ENCODE measurements at regions not wholly inside any gene's neighbourhood (a gene's known extent, or its start where the extent isn't known, plus 50 kb on each side); places are given as distances from the start of the nearest gene placed in this dataset.

DNA sequence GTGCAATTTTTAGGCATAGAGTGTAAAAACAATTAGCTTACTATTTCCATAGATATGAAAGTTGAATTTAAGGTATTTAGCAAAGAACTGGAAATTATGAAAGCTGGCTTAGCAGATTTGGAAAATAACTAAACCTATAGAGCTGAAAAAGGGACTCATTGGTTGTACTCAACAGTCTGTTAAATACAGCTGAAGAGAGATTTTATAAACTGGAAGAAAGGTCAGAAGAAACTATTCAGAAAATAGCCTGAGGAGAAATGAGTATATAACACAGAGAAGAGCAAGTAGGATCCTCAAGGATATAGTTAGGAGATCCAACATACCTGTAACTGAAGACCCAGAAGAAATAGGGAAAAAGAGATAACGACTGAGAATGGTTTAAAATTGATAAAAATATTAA lies 97.6 kb upstream of the SLIT3 start:
- Histone ChIP-seq H3K9me3 (ENCODE audit: severe bottlenecking) (peaks cover 3% of the 10 kb centered on the region), H3K27ac (no peak overlapping the region), H3K4me3 (ENCODE audit: low read depth, low read length) (no peak overlapping the region), H3K36me3 (no peaks in the 10 kb centered on the region), H3K27me3 (ENCODE audit: insufficient read depth, low read depth, severe bottlenecking) (peaks cover 32% of the 10 kb centered on the region)
- no peak for TF ChIP-seq CTCF (IDR thresholded peaks at IDR 0.05; ENCODE audit: low read depth, low read length)
- DNase-seq, result no peak

GRCh38 chr5:169395136-169395535 lies 94.2 kb upstream of the SLIT3 start:
- H3K27ac ChIP-seq, result no peak overlapping the region
- DNase-seq, result no peak
- TF ChIP-seq CTCF (IDR thresholded peaks at IDR 0.05; ENCODE audit: low read depth, low read length), result no peak
- peaks cover 39% of the 10 kb centered on the region for H3K27me3 ChIP-seq (ENCODE audit: insufficient read depth, low read depth, severe bottlenecking)
- H3K4me3 ChIP-seq (ENCODE audit: low read depth, low read length), result no peak overlapping the region
- H3K36me3 ChIP-seq, result no peaks in the 10 kb centered on the region
- H3K9me3 ChIP-seq (ENCODE audit: severe bottlenecking), result peaks cover 3% of the 10 kb centered on the region

- Histone ChIP-seq H3K4me3 (ENCODE audit: low read depth, low read length) (no peak overlapping the region), H3K27ac (no peak overlapping the region), H3K27me3 (ENCODE audit: insufficient read depth, low read depth, severe bottlenecking) (peaks cover 47% of the 10 kb centered on the region), H3K36me3 (no peaks in the 10 kb centered on the region), H3K9me3 (ENCODE audit: severe bottlenecking) (peaks cover 3% of the 10 kb centered on the region)
- DNase-seq, result no peak
- no peak for TF ChIP-seq CTCF (IDR thresholded peaks at IDR 0.05; ENCODE audit: low read depth, low read length)
These were observed 93.4 kb upstream of the SLIT3 start for GRCh38 chr5:169394371-169394770.

- Histone ChIP-seq H3K4me3 (ENCODE audit: low read depth, low read length) (no peak overlapping the region), H3K27ac (no peak overlapping the region), H3K36me3 (no peaks in the 10 kb centered on the region), H3K27me3 (ENCODE audit: insufficient read depth, low read depth, severe bottlenecking) (peaks cover 48% of the 10 kb centered on the region), H3K9me3 (ENCODE audit: severe bottlenecking) (peaks cover 3% of the 10 kb centered on the region)
- TF ChIP-seq CTCF (IDR thresholded peaks at IDR 0.05; ENCODE audit: low read depth, low read length), result no peak
- DNase-seq, result no peak
These were observed 93.0 kb upstream of the SLIT3 start for GRCh38 chr5:169393907-169394306.

- TF ChIP-seq CTCF (IDR thresholded peaks at IDR 0.05; ENCODE audit: low read depth, low read length), result no peak
- H3K27ac ChIP-seq, result no peak overlapping the region
- H3K27me3 ChIP-seq (ENCODE audit: insufficient read depth, low read depth, severe bottlenecking), result peaks cover 42% of the 10 kb centered on the region
- no peaks in the 10 kb centered on the region for H3K9me3 ChIP-seq (ENCODE audit: severe bottlenecking)
- H3K36me3 ChIP-seq, result no peaks in the 10 kb centered on the region
- DNase-seq, result no peak
- H3K4me3 ChIP-seq (ENCODE audit: low read depth, low read length), result no peak overlapping the region
These were observed 89.3 kb upstream of the SLIT3 start for GRCh38 chr5:169390265-169390664.

GRCh38 chr5:169389318-169389717 lies 88.4 kb upstream of the SLIT3 start:
- no peak for TF ChIP-seq CTCF (IDR thresholded peaks at IDR 0.05; ENCODE audit: low read depth, low read length)
- Histone ChIP-seq H3K4me3 (ENCODE audit: low read depth, low read length) (no peak overlapping the region), H3K9me3 (ENCODE audit: severe bottlenecking) (no peaks in the 10 kb centered on the region), H3K27ac (no peak overlapping the region), H3K36me3 (no peaks in the 10 kb centered on the region), H3K27me3 (ENCODE audit: insufficient read depth, low read depth, severe bottlenecking) (peaks cover 36% of the 10 kb centered on the region)
- no peak for DNase-seq

All from WERI-Rb-1 (cell line).